ENCODE measurements at regions not wholly inside any gene's neighbourhood (a gene's known extent, or its start where the extent isn't known, plus 50 kb on each side); places are given as distances from the start of the nearest gene placed in this dataset.

GRCh38 chr16:86218479-86219170 is 291.7 kb upstream of the FOXF1 start:
- no peak for TF ChIP-seq FOSL1 (IDR thresholded peaks at IDR 0.05; ENCODE audit: low read depth)
- TF ChIP-seq RAD21 (IDR thresholded peaks at IDR 0.05; ENCODE audit: low read depth), result no peak
- TF ChIP-seq, protein P1, sequence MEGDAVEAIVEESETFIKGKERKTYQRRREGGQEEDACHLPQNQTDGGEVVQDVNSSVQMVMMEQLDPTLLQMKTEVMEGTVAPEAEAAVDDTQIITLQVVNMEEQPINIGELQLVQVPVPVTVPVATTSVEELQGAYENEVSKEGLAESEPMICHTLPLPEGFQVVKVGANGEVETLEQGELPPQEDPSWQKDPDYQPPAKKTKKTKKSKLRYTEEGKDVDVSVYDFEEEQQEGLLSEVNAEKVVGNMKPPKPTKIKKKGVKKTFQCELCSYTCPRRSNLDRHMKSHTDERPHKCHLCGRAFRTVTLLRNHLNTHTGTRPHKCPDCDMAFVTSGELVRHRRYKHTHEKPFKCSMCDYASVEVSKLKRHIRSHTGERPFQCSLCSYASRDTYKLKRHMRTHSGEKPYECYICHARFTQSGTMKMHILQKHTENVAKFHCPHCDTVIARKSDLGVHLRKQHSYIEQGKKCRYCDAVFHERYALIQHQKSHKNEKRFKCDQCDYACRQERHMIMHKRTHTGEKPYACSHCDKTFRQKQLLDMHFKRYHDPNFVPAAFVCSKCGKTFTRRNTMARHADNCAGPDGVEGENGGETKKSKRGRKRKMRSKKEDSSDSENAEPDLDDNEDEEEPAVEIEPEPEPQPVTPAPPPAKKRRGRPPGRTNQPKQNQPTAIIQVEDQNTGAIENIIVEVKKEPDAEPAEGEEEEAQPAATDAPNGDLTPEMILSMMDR (IDR thresholded peaks at IDR 0.05 in 2 of 3, conservative IDR thresholded peaks at IDR 0.05 in 1 of 3; ENCODE audit: borderline replicate concordance in 1 of 3, insufficient read depth in 1 of 3, low read depth in 2 of 3, low read length in 2 of 3), result no peak
- no peak for TF ChIP-seq POLR2A (IDR thresholded peaks at IDR 0.05; ENCODE audit: borderline replicate concordance, extremely low read depth, insufficient read depth, insufficient read length)
- TF ChIP-seq SRF (IDR thresholded peaks at IDR 0.05; ENCODE audit: low read depth), result no peak
- no peak for TF ChIP-seq YY1 (IDR thresholded peaks at IDR 0.05; ENCODE audit: extremely low read depth, insufficient replicate concordance, low read depth, low read length)
- no peak for TF ChIP-seq SIN3A (IDR thresholded peaks at IDR 0.05; ENCODE audit: low read depth)
